Calu3 (cell line): ENCODE measurements at regions not wholly inside any gene's neighbourhood (a gene's known extent, or its start where the extent isn't known, plus 50 kb on each side); places are given as distances from the start of the nearest gene placed in this dataset.

Experiments
- BruUV-seq: library from RNA; stranded (reverse); fragments of 400-500 nt; replicated peaks from 2 replicates; lab custom pipeline; 2021; lab: Mats Ljungman, UMichigan
- CTCF ChIA-PET: fragments of 300-600 bp; sonication (Branson Sonifier 250); formaldehyde crosslinking; loops from one replicate; lab custom pipeline; 2022; ENCODE audit warnings: antibody characterized with exemption; lab: Charles Lee
- DNase-seq: peaks from one replicate; pipeline ENCODE4 v3.0.0; 2022
- H3K27ac Mint-ChIP-seq: one replicate; pipeline ENCODE4 v1.8.0; 2022; ENCODE audit warnings: mixed read lengths; ENCODE audit not compliant: unreplicated experiment
- H3K27me3 Mint-ChIP-seq: one replicate; pipeline ENCODE4 v1.8.0; 2022; ENCODE audit warnings: mixed read lengths; ENCODE audit not compliant: unreplicated experiment
- H3K36me3 Mint-ChIP-seq: one replicate; pipeline ENCODE4 v1.8.0; 2022; ENCODE audit warnings: mild to moderate bottlenecking, moderate library complexity, mixed read lengths; ENCODE audit not compliant: insufficient read depth, unreplicated experiment
- H3K4me1 Mint-ChIP-seq: one replicate; pipeline ENCODE4 v1.8.0; 2022; ENCODE audit warnings: mild to moderate bottlenecking, low read depth, mixed read lengths; ENCODE audit not compliant: unreplicated experiment
- H3K4me3 Mint-ChIP-seq: one replicate; pipeline ENCODE4 v1.8.0; 2022; ENCODE audit warnings: mild to moderate bottlenecking, low read depth, moderate library complexity, mixed read lengths; ENCODE audit not compliant: unreplicated experiment
- H3K9me3 Mint-ChIP-seq: one replicate; pipeline ENCODE4 v1.8.0; 2022; ENCODE audit warnings: low read depth, mixed read lengths; ENCODE audit not compliant: unreplicated experiment
- intact Hi-C: fragments of 100-400 bp; cut with micrococcal nuclease; formaldehyde crosslinking; loops from one replicate; pipeline ENCODE4 v1.10.0; 2022; ENCODE audit not compliant: unreplicated experiment
- TF ChIP-seq, protein P1 (sequence below): fragments of 200-600 bp; IDR thresholded peaks from one replicate; pipeline ENCODE4 v1.8.0; 2022; ENCODE audit warnings: antibody characterized with exemption; ENCODE audit not compliant: unreplicated experiment

DNA sequence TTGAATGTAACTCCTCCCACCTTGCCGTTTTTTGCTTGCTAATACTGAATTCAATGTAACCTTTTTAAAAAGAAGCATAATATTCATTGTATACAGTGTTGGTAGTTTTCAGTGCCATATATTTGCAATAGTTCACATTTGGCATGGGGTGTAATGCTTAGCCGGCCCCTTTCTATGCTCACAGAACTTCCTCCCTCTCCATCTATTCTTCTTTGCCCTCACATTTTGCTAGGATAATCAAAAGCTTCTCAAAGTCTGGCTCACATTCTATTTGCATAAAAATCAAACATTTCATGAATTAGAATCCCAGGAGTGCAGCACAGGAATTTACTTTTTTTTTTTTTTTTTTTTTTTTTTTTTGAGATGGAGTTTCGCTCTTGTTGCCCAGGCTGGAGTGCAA, 226.3 kb upstream of the MPDZ start:
- Mint-ChIP-seq H3K4me1 (no peaks in the 10 kb centered on the region), H3K27me3 (no peaks in the 10 kb centered on the region), H3K27ac (no peak overlapping the region), H3K36me3 (no peaks in the 10 kb centered on the region), H3K9me3 (peaks cover 3% of the 10 kb centered on the region), H3K4me3 (no peak overlapping the region)
- TF ChIP-seq, protein P1, sequence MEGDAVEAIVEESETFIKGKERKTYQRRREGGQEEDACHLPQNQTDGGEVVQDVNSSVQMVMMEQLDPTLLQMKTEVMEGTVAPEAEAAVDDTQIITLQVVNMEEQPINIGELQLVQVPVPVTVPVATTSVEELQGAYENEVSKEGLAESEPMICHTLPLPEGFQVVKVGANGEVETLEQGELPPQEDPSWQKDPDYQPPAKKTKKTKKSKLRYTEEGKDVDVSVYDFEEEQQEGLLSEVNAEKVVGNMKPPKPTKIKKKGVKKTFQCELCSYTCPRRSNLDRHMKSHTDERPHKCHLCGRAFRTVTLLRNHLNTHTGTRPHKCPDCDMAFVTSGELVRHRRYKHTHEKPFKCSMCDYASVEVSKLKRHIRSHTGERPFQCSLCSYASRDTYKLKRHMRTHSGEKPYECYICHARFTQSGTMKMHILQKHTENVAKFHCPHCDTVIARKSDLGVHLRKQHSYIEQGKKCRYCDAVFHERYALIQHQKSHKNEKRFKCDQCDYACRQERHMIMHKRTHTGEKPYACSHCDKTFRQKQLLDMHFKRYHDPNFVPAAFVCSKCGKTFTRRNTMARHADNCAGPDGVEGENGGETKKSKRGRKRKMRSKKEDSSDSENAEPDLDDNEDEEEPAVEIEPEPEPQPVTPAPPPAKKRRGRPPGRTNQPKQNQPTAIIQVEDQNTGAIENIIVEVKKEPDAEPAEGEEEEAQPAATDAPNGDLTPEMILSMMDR, result no peak
- CTCF ChIA-PET, result no interaction called here
- intact Hi-C loops, result no loop called here
- no peak for DNase-seq
- BruUV-seq, result no TSS peak

DNA sequence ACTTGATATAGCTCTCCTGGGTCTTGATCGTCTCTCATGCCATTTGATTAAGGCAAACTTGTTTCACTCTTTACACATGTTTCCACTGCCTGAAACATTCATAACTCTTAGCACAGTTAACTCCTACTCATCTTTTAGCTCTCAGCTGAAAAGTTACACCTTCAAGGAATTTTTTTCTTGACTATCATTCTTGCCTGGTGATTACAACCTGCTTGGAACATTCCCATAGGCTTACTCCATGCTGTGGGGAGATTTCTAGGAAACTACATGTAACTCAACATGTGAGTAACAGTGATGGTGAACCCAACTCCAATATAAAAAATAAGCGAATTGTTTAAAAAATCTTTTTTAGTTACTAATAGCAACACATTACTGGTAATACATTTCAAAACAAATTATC, 224.1 kb upstream of the MPDZ start:
- H3K36me3 Mint-ChIP-seq, result no peaks in the 10 kb centered on the region
- BruUV-seq, result no TSS peak

DNA sequence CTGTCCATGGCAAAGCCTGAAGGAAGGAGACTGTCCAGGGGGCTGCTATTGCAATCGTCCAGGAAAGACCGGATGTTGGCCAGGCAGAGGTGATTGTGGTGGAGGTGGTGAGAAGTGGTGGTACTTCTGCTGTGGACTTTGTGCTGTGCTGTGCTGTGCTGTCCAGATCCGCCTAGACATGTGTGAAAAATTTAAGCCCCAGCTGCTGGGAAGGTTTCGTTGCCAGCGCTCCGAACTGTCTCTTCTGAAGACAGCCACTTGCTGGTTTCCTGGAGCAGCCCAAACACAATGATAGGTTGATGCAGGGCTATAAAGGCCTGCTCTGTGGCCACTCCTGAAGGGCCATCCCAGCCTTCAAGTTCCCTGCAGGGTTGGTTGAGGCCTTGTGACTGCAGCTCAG, 223.0 kb upstream of the MPDZ start:
- Mint-ChIP-seq H3K36me3 (no peaks in the 10 kb centered on the region), H3K4me1 (no peaks in the 10 kb centered on the region), H3K9me3 (peaks cover 3% of the 10 kb centered on the region), H3K27ac (no peak overlapping the region), H3K27me3 (no peaks in the 10 kb centered on the region), H3K4me3 (no peak overlapping the region)
- DNase-seq, result no peak
- CTCF ChIA-PET, result no interaction called here
- intact Hi-C loops, result no loop called here
- BruUV-seq, result no TSS peak
- TF ChIP-seq, protein P1, result no peak

More for the DNA sequence above, 224.1 kb upstream of the MPDZ start:
- Mint-ChIP-seq H3K4me3 (no peak overlapping the region), H3K27ac (no peak overlapping the region), H3K27me3 (no peaks in the 10 kb centered on the region), H3K4me1 (no peaks in the 10 kb centered on the region), H3K9me3 (peaks cover 3% of the 10 kb centered on the region)
- TF ChIP-seq, protein P1, result no peak
- CTCF ChIA-PET, result no interaction called here
- intact Hi-C loops, result no loop called here
- no peak for DNase-seq

DNA sequence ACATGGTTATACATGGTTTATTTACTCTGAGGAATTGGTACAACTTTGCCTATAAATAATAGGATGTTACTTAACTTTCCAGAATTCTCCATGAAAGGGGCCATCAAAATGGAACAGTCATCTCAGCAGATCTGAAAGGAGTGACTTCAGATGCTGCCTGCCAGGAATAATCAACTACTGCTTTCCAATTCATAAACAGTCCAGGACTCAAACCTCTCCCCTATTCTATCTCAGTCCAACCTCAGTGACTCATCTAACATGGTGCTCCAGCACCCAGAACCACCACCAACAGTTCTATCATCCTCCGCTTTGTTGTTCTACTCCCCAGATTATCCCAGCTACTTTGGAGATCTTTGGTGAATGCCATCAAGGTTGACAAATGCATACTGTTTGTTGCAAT, 221.5 kb upstream of the MPDZ start:
- no TSS peak for BruUV-seq
- H3K27me3 Mint-ChIP-seq, result no peaks in the 10 kb centered on the region
- H3K27ac Mint-ChIP-seq, result no peak overlapping the region
- no peak for DNase-seq
- no peaks in the 10 kb centered on the region for H3K36me3 Mint-ChIP-seq
- TF ChIP-seq, protein P1, result no peak
- CTCF ChIA-PET, result no interaction called here
- H3K4me3 Mint-ChIP-seq, result no peak overlapping the region
- peaks cover 3% of the 10 kb centered on the region for H3K9me3 Mint-ChIP-seq
- intact Hi-C loops, result no loop called here
- H3K4me1 Mint-ChIP-seq, result no peaks in the 10 kb centered on the region
